Panc1 (cell line): ENCODE measurements at regions not wholly inside any gene's neighbourhood (a gene's known extent, or its start where the extent isn't known, plus 50 kb on each side); places are given as distances from the start of the nearest gene placed in this dataset.

ENCODE experiments used
- CTCF ChIP-seq: fragments of 450-650 bp; IDR thresholded peaks from 2 replicates; pipeline ENCODE4 v1.5.1; 2017; ENCODE audit warnings: mild to moderate bottlenecking
- POLR2AphosphoS5 ChIP-seq: IDR thresholded peaks from 2 replicates; pipeline ENCODE4 v1.6.1; 2012; ENCODE audit warnings: mild to moderate bottlenecking, low read depth, low read length, moderate library complexity
- REST ChIP-seq, 2 experiments: IDR thresholded peaks; 2 replicates each; pipeline ENCODE4 v1.6.1; 2011 to 2012; ENCODE audit warnings: low read depth in 2 of 2, control low read depth in 1 of 2, low read length in 1 of 2, mild to moderate bottlenecking in 1 of 2, moderate library complexity in 1 of 2; ENCODE audit not compliant: insufficient read depth in 1 of 2
- SIN3A ChIP-seq: IDR thresholded peaks from 2 replicates; pipeline ENCODE4 v1.6.1; 2012; ENCODE audit warnings: low read depth, mild to moderate bottlenecking, low read length, moderate library complexity, borderline replicate concordance; ENCODE audit not compliant: insufficient read depth

DNA sequence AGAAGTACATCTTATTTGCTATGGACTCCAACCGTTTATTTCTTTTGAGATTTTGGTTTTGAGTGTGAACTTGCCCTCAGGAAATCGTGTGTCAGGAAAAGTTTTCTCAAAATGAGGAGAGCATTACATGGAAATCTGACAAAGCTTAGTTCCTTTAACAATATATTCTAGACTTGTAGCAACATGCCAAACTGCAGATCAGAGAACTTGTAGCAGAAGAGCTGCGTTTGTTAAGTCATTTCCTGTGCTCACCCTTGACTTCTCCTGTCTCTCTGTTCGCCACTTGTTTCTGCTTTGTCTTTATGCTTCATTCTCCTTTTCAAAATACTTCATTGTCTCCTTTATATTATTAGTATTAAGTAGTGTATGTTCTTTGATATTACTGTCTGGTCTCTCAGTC is 116.6 kb upstream of the FOXP2 start:
- TF ChIP-seq CTCF, result no peak
- TF ChIP-seq REST (IDR thresholded peaks at IDR 0.05; ENCODE audit: insufficient read depth in 1 of 2, low read depth in 2 of 2, low read length in 1 of 2), result no peak
- no peak for TF ChIP-seq POLR2AphosphoS5
- no peak for TF ChIP-seq SIN3A
